ENCODE measurements at regions not wholly inside any gene's neighbourhood (a gene's known extent, or its start where the extent isn't known, plus 50 kb on each side); places are given as distances from the start of the nearest gene placed in this dataset.
"Not testable (repeated sequence)": the region's sequence is repeated elsewhere in the genome, so short reads cannot be mapped to it uniquely, and the experiment has no call there.

DNA sequence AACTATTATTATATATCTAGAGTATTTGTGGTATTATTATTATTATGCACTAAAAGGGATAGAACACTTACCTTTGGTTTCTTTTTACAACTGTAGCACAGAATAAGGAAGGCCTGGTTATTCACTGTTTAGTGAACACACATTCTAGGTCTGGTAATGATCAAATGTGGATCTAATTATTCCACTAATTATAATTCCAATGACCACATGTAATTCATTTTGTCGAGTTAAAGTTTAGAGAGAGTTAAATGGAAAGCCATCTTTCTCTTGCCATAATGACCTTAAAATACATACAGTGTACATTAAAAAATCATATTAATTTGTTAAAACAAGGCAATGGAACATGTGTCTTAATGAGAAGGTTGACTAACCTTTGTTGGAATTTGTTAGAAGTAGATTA, 147.8 kb downstream of the SEM1 start:
- DNase-seq (ENCODE audit: low spot score), result no peak

DNA sequence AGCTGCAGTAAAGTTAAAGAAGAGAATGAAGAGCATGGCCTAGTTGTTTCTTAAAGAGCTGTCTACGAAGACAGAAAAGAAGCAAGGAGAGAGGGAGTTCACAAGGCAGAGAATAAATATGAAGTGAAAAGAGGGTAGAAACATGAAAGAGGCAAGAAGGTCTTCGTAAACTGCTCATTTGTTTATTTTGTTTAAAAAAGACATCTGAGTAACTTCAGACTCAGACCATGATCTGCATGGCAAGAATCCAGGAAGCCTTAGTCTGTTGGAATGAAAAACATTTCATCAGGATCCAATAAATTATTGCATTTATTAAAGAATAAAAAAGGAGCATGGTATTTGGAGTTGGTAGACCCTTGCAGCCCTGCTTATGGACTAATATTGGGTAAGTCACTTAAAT, 151.1 kb downstream of the SEM1 start:
- no peak for DNase-seq (ENCODE audit: low spot score)

DNA sequence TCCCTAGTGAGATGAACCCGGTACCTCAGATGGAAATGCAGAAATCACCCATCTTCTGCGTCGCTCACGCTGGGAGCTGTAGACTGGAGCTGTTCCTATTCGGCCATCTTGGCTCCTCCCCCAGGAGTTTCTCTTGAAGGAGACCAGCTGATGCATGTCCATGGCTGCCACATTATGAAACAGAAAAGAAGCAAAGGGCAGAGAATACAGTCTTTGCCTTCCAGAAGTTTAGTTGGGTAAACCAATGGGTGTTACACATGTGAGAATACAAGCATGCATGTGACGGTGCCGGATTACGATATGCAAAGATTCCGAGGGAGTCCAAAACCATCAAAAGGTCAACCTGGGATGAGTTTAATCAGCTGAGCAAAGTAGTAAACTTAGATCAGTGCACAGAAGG, 151.6 kb downstream of the SEM1 start:
- DNase-seq (ENCODE audit: low spot score), result no peak

- DNase-seq (ENCODE audit: low spot score), result not testable (repeated sequence)
These were observed 152.0 kb downstream of the SEM1 start for GRCh38 chr7:96557598-96557997.

DNA sequence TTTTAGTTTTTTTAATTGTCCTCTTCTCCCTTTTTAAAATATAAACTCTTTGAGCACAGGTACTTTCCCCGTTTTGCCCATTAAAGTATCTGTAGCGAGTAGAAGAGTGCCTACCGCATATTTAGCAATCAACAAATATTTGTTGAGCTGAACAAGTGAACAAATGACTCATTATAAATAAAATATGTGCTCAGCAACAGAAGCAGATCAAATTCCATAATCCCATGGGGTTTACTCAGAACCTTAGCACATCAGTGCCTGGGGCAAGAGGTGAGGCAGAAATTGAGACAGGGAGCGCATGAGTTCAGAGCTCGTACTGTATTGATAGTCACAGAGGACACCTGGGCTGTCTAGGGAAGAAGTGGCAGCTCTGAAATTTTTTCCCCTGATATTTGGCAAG, 161.0 kb downstream of the SEM1 start:
- DNase-seq (ENCODE audit: low spot score), result no peak

DNA sequence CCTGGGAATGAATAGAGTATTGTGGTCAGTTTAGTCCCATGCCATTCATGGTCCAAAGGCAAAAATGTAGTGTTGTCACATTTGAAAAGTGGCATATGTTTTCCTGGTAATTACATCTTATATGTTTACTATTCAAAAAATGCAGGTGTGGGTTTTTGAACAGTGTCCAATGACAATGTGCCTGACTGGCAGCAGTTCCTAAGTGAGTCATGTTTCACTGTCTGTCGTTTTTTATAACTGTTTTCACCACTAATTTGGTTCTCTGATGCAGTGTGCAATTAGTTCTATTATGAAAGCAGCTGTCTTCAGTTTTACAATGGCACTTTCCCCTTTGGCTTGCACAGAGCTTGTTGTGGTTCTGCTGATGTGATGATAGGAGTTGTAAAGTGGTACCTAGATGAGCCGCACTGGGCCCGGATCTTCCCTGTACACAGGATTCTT, 162.3 kb downstream of the SEM1 start:
- no peak for DNase-seq (ENCODE audit: low spot score)

- DNase-seq (ENCODE audit: low spot score), result no peak
These were observed 163.2 kb downstream of the SEM1 start for GRCh38 chr7:96546426-96546825.

DNA sequence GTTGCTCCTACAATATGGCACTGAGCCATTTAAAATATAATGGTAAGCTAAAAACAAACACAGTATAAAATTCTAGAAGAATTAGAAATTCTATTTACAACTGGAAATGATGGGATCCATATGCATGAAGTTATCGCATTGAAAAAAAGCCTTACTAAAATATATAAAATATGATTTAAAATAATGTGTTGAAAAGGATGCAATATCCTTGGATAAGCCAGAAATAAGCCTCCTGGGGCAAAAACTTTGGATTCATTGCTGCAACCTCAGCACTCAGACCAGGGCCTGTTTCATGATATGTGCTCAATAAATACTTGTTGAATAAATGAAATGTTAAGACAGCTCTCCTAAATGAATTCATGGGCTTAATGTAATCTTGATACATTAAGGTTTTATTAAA, 170.2 kb downstream of the SEM1 start:
- no peak for DNase-seq (ENCODE audit: low spot score)

GRCh38 chr7:96538632-96539031, 171.0 kb downstream of the SEM1 start:
- DNase-seq (ENCODE audit: low spot score), result no peak

GRCh38 chr7:96534221-96534620, 175.4 kb downstream of the SEM1 start:
- no peak for DNase-seq (ENCODE audit: low spot score)

DNA sequence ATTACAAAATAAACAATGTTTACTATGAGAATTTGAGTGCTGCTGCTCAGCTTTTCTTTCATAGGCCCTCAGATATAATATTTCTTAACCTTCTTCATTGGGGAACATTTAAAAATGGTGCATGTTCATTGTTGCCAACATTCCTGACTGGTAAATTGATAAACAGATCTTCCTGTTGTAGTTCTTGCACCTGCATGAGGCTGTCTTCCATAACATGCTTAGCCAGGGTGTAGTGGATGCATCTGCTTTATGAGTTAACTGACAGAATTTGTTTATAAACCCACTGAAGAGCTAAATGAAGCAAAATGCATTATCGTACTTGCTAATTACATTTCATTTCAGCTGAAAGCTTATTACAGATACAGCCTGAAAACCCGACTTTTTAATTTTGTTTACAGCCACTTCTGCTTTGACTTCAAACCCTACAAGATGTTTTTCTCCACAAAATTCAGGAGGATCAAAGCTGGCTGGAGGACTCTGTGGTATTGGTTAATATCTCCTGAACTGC, 177.2 kb downstream of the SEM1 start:
- no peak for DNase-seq (ENCODE audit: low spot score)

DNA sequence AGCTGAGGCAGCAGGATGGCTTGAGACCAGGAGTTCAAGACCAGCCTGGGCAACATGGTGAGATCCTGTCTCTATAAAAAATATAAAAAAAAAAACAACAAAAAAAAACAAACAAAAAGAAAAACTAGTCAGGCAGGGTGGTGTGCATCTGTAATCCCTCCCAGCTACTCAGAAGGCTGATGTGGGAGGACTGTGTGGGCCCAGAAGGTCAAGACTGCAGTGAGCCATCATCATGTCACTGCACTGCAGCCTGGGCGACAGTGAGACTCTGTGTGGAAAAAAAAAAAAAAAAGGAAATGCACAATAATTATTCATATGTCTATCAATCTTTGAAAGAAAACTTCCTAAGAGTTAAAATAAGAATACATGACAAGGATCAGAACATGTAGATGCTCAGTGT, 178.3 kb downstream of the SEM1 start:
- DNase-seq (ENCODE audit: low spot score), result no peak

DNA sequence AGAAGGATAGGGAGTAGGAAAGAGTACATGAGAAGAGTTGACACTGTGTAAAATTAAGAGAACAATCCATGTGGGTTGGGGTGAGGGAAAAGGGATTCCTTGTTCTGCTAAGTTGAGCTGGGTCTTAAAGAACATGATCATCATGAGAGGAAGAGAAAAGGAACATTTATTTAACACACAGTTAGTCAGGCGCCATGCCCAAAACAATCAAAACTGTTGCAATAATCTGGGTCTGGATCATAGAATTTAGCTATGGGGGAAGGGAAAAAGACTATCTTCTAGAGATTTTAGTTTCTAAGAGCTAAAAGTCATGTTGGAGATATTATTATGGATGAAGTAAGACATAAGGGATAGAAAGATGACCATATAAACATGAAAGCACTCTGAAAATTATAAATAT, 178.9 kb downstream of the SEM1 start:
- no peak for DNase-seq (ENCODE audit: low spot score)

GRCh38 chr7:96527133-96527827, 182.4 kb downstream of the SEM1 start:
- no peak for DNase-seq (ENCODE audit: low spot score)

DNA sequence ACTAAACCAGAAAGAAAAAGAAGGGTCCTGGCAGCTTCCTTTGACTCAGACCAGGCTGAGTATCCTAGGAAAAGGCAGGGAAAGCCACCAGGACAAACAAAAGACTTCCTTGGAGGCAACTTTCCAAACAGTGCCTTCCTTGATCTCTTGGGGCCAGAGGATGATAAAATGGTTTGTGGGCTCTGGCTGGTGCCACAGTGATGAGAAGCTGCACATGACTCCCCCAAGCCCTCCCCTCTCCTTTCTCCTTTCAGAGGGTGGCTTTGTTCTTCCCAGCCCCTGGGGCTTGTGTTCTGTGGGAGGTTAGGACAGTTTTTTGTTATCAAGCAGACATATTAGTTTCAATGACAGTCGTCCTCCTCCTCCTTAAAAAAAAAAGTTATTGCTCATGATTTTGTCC, 183.2 kb downstream of the SEM1 start:
- peak; percentile 49 for DNase-seq (ENCODE audit: low spot score)

GRCh38 chr7:96521068-96521894, 188.4 kb downstream of the SEM1 start:
- no peak for DNase-seq (ENCODE audit: low spot score)

- no peak for DNase-seq (ENCODE audit: low spot score)
These were observed 186.5 kb upstream of the SLC25A13 start for GRCh38 chr7:96508371-96508770.

DNA sequence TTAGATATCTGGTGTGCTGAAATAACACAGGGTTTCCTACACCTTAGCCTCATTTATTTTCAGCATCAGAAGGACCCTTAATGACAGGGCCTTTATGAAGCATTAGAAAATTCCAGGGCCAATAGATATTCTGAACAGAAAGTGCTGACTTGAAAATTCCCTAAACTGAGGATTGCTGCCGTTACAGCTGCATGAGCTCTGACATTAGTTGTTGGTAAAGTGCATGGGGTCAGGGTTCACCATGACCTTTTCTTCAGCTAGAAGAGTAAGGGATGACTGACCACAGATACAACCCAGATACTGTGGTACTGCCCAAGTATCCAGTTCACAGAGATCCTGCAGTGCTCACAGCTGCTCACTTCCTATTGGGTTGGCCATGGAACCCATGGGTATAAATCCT, 181.7 kb upstream of the SLC25A13 start:
- DNase-seq (ENCODE audit: low spot score), result no peak

- DNase-seq (ENCODE audit: low spot score), result no peak
These were observed 179.4 kb upstream of the SLC25A13 start for GRCh38 chr7:96501318-96501717.

DNA sequence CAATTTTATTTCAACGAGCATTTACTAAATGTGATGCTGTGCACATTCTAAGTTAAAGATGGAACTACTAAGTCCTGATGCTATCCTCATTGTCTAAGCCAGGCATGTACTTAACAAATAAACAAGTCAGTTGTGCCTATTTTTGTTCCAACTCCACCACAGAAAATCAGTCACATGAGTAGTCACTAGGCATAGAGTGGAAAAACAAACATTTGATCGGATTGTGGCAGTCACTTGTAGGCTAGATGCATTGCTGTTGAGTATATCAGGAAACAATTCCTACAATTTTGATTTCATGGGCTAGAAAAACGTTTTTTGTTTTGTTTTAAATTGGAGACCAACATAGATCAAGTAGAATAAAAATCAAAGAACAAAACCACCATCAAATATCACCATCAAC, 177.6 kb upstream of the SLC25A13 start:
- no peak for DNase-seq (ENCODE audit: low spot score)

DNA sequence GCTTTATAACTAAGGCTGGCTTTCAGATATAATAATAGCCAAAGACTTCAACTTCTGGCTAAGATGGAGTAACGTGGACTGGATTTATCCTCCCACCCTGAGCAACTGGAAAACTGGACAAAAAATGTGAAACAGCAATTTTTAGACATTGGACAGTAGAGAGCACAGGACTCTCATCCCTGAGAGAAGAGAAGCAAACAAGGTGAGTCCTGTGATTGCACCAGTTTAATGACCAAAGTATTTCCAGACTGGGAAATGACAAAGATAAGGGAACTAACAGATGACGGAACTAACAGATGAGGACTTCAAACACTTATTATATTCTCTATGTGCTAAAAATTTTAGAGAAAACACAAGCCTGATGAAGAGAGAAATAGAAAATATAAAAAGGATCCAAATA, 175.7 kb upstream of the SLC25A13 start:
- no peak for DNase-seq (ENCODE audit: low spot score)

DNA sequence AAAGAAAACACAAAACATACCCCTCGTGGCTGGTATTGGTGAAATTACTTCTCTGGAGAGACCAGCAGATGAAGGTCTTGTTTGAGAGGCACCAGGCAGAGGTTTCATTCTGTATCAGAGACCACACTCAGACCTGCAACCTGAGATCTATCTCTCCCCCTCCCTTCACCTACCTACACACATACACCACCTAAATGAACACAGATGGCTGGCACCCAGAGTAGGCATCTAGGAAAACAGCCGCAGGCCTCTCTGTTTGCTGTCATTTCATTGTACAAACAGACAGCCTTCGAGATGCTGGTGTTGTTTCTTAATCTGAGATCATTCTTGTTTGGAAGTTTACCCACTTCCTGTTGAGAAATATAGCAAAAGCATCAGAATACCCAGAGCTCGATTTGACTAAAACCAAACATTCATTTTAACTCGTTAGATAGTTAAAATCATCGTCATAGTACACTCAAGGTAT, 173.9 kb upstream of the SLC25A13 start:
- no peak for DNase-seq (ENCODE audit: low spot score)

DNA sequence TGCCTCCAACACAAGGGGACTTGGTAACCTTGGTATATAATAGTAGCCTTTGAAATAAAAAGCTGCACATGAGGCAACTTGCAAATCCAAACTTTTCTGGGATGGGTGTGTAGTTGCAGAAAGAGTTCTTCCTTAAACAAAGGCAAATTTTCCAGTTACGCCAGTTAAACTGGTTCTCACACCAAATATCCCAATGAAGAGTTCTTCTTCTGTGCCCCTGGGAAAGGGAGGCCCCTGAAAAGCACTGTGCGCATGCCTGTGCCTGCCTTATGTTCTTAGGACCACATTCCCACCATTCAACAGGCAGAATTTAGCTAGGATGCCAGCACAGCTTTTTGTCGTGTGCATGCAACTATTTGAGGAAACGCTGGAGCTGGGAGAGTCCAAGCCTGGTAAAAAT, 164.8 kb upstream of the SLC25A13 start:
- DNase-seq (ENCODE audit: low spot score), result no peak
